Stimulated activated CD8-positive, alpha-beta memory T cell treated with anti-CD3 and anti-CD28 coated beads, Interleukin-15, amount 100 ng/mL, for 1 hour (primary cell): ENCODE measurements at regions not wholly inside any gene's neighbourhood (a gene's known extent, or its start where the extent isn't known, plus 50 kb on each side); places are given as distances from the start of the nearest gene placed in this dataset.
"Not testable (repeated sequence)": the region's sequence is repeated elsewhere in the genome, so short reads cannot be mapped to it uniquely, and the experiment has no call there.

Experiments
- DNase-seq: peaks from one replicate; pipeline ENCODE4 v3.0.0-alpha.2; 2020; ENCODE audit warnings: low read depth

DNA sequence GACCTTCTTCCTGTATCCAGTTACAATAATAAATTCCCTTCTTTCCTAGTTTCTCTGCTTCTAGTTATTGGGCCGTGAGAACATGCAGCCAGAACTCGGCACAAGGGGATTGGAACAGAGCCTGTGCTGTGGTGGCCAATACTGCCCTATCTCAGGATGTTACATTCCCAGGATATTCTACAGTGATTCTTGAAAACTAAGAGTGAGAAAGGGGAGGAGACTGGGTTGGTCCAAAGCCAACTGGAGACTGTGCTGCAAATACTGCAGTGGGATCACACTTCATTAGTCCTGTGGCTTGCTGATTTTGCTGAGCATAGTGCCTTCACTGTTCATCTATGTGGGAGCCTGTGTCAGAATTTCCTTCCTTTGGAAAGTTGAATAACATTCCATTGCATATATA is 456.8 kb downstream of the RPIA start:
- not testable (repeated sequence) for DNase-seq

DNA sequence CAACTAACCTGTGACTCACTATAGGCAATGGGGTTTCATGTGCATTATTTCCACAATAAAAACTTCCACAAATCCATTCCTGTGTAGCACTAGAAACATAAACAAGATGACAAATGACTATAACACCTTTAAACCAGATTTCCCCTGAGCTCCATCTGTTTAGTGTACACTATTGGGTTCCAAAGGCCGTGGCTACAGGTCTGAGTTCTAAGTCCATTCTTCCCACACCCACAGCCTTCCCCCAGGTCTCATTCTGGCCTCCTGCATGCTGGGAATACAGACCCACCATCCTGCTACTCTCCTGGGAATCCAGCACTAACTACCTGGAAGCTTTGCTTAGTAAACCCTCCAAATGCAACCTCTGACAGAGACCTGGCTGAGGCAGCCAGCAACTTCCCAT is 460.2 kb downstream of the RPIA start:
- DNase-seq, result not testable (repeated sequence)

DNA sequence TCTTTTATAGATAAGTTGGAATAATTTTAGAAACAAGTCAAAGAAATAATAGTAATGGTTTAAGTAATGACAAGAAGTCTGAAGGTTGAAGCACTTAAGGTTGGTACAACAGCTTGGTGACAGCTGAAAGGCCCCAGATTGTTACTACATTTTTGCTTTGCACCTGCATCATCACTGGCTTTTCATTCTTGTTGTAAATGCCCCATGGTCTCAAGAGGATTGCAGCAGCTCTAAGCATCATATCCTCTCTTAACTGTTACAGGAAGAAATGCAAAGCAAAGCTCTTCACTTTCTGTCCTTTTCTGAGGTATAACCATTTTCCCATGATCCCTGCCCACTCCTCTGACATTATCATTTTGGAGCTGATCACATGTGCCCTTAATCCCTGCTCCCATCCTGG is 461.0 kb downstream of the RPIA start:
- not testable (repeated sequence) for DNase-seq

DNA sequence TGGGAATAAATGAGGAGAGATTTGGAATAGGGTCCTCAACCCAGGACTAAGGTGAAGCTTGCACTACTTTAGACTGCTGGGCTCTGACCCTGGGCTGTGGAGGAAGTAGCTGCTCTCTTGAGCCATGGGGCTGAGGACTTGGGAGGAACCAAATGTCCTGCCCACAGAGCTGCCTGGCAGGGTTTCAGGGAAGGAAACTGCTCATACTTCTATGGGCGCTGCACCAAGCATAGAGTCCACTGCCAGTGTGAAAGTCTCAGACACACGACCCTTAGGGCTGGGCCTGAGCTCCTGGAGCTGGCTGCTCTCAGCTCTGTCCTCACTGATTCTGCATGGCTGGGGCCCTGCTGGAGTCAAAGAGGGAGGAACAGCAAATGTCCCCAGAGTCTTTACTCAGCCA is 461.7 kb downstream of the RPIA start:
- not testable (repeated sequence) for DNase-seq

DNA sequence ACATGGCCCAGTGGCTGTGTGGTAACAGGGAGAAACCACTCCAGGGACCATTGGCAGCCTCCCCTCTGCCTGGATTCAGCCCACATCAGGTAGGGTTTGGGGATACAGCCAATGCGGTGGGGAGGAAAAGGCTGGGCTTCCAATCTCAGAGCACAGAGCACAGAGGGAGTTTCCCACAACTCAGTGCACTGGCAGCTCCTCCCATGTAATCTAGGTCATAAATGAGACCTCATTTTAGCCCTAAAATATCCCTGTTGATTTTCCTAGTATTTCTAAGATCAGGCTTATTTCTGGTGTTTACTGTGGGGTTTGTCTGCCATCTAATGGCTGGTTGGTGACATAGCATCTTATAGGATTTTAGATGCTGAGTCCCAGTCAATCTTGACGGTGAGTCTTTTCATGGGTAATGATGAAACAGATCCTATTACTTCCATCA is 462.8 kb downstream of the RPIA start:
- DNase-seq, result not testable (repeated sequence)

DNA sequence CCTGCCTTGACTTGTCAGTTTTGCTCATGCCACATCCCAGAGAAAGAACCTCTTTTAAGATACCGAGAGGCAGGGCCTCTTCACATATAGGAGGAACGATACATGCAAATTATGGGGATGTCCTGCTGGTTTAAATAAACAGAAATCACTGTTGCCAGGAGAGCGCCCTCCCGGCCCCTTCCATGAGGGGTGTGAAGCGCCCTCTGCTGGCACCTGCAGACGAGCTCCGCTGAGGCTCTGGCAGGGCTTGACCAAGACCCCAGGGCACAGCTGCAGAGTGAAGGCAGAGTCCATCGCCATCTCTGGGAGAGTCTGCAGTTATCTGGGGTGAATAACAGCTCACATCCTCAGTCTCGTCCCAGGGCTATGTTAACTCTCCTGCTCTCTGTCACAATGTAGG is 468.8 kb downstream of the RPIA start:
- DNase-seq, result not testable (repeated sequence)

DNA sequence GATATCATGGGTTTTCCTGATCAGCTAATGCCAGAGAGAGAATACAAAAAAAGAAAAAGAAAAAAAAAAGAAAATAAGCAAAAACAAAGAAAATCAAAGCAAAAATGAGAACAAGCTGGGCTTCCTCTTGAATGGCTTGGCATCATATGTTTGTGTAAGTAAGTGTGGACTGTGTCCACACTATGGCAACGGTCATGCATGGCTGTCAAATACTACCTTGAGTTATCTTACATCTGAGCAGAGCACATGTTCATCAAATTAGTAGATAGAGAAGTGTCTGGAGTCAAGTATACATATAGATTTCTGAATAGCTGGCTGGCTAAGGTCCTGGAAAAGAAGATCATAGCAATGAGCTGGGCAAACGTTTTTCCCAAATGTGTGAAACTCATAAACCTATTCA is 470.2 kb downstream of the RPIA start:
- not testable (repeated sequence) for DNase-seq

DNA sequence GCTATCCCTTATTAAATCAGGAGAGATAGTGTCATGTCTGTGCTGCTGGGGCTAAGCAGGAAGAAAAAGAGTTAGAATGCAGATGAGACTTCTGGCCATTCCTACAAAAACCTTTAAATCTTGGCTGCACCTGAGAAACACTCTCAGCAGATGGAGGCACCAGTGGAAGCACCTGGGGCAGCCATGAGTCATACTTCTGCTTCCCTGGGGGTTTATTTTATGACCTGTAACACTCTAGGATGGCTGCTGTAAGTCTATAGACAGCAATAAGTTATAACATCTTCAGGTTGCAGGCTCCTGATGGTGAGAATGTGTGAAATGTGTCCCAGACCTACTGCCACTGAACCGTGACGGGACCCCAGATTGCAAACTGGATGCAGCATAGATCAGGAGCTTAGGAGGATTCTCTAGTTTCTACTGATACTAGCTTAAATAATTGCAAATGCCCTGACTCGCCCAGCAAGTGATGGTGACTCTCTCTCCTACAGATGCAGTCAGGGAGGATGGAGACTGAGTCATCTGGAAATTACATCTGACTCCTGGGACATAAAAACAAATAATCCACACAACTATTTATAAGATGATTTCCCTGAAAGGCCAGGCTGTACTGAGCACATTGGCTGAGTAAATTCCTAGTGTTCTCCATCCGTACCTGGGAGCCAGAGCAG is 479.2 kb downstream of the RPIA start:
- DNase-seq, result not testable (repeated sequence)

DNA sequence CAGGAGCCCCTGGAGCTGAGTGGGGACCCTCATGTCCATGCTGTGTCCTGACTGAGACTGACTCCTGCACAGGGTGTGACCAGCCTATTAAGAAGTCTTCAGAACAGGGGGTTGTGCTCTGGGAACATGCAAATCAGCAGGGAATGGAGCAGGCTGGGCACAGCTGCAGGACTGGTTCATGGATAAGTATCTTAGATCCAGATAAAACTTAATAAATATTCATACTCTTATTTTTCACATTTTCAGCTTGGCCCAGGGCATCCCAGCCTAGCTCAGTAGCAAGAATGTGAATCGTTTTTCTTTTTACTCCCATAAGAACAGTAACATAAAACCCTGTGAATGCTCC is 479.7 kb downstream of the RPIA start:
- DNase-seq, result not testable (repeated sequence)

DNA sequence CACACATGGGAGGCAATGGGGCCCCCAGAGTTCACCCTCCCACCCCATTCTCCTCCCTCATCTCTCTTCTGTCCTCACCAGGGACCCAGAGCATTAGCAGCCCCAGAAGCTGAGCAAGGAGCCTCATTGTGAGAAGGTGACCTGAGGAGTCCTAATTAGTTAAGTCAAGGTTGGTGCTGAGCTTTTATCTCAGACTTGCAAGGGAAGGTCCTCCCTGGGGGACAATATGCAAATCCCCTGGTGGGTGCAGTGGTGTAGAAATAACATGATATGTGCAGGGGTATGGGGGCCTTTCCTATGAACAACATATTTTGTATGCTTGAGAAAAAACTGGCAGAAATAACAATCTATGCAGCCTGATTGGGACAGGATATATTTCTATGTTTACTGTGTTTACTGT is 485.5 kb downstream of the RPIA start:
- DNase-seq, result not testable (repeated sequence)

DNA sequence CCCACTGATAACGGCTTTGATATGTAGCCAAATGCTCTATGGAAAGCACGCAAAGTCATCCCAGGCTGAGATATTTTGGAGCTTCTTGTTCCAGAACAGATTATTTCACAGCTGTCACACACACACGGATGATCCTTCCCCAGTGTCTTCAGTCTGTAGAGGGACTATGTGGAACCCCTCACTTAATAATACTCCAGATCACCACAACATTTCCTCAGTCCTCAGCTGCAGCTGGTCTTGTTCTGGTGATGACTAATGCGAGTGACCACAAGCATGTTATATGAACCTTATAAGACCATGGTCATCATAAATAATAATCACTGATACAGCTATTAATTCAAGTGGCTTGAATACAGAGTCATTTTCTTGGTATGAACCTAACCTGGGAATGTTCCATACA is 490.7 kb downstream of the RPIA start:
- not testable (repeated sequence) for DNase-seq

DNA sequence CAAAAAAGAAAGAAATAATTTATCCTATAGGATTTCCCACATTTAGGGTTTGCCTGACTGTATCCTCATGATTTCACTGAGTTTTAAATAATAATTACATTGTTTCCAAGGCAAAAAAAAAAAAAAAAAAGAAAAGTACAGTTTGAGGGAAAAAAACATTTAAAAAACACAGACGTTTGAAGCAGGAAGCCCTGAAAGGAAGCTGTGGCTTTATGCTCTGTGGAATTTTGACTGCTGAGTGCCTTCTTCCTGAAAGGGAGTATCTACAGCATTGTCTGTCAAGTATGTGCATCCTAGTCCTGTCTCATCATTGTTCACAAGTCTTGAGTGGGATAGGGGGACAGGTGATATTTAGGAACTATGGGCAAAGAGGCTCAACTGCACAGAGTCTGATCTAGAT is 493.3 kb downstream of the RPIA start:
- not testable (repeated sequence) for DNase-seq

DNA sequence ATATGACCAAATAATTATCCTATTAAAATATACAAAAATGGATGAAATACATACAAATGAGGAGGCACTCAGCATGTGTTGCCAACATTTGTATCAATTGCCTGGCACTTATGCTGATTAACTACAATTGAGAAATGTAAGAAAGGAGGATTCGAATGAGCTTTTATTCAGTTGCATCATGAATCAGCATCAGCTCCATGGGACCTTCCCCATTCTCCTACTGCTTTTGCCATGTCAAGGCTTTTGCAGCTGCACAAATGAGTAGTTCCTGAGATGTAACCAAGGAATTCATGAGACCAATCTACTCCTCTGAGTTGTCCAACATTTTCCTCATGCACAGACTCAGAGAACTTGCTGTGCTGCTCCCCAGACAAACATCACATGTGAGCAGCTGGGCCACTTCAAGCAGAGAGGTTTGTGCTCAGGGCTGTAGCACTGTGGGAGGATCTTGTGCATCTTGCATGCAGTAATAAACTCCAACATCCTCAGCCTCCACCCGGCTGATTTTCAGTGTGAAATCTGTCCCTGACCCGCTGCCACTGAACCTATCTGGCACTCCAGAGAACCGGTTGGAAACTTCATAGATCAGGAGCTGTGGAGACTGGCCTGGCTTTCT is 504.3 kb downstream of the RPIA start:
- not testable (repeated sequence) for DNase-seq

DNA sequence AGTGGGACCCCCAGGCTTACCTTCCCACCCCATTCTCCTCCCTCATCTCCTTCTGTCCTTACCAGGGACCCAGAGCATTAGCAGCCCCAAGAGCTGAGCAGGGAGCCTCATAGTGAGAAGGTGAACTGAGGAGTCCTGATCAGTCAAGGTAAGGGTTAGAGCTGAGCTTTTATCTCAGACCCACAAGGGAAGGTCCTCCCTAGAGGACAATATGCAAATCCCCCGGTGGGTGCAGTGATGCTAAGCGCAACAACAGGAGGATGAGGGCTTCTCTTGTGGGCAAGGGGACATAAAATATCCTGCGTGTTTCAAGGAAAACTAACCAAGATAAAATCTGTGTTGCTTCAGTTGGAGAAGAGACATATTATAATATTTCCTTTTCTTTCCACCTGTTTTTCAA is 505.2 kb downstream of the RPIA start:
- DNase-seq, result not testable (repeated sequence)

DNA sequence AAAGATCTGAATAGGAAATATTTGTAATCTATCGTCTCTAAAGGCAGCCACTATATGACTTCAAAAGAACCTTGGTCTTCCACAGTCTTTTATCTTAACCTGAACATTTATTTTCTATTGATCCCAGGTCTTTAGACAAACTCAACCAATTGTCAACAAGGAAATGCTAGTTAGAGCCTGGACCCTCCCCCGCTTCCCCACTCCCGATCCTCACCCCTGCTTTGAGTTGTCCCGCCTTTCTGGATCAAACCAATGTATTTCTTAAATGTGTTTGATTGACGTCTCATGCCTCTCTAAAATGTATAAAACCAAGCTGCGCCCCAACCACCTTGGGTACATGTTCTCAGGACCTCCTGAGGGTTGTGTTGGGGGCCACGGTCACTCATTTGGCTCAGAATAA is 506.6 kb downstream of the RPIA start:
- DNase-seq, result not testable (repeated sequence)

DNA sequence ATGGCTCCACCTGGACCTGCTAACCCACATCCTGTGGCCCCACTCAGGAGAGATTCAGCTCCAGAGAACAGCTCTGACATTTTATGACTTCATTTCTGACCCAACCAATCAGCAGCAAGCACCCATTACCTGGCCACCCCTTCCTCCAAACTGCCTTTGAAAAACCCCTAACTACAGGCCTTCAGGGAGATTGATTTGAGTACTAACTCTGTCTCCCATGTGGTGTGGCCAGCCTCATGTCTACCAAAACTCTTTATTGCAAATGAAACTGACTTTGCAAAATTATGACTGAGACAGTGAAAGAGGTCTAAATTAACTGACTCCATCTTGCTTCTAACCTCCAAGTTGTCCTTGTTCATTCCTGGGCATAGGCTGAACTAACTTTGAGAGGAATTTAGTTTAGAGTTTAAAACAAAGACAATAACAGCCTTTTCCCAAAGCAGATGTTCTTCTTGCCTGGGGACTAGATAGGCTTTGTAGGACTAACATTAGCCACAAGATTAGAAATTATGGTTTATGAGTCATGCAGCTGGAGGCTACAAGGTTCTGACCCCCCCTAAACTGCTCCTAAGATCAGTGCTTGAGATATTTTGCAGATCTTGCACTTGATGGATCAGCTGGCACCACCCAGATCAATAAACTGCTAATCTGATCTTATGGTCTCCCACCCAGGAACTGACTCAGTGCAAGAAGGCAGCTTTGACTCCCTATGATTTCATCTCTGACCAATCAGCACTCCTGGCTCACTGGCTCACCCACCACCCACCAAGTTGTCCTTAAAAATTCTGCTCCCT is 508.2 kb downstream of the RPIA start:
- not testable (repeated sequence) for DNase-seq

DNA sequence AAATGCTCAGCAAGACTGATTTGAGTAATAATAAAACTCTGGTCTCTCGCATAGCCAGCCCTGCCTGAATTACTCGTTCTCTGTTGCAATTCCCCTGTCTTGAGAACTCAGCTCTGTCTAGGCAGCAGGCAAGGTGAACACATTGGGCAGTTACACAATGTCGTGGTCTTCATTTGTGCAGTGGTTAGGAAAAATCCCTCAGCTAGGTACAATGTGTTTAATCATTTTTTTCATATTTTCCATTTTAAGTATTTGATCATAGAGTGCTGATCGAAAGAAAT is 508.7 kb downstream of the RPIA start:
- not testable (repeated sequence) for DNase-seq

DNA sequence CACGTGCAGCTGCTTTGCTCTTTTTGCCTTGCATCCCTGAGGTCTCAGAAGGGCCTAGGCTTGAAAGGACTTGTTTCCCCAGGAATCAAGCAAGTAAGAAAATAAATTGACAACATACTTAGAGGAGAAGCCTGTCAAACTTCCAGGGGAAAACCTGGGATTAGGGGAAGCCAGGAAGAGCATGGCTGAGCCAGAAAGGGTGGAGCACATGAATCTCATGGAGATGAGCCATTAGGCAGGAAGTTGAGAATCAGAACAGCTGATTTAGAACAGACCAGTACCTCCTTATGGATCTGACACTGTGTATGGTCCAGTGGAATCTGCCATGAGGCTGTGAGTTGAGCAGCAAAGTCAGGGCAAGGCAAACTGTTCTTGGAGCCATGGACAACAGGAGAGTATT is 511.0 kb downstream of the RPIA start:
- not testable (repeated sequence) for DNase-seq

DNA sequence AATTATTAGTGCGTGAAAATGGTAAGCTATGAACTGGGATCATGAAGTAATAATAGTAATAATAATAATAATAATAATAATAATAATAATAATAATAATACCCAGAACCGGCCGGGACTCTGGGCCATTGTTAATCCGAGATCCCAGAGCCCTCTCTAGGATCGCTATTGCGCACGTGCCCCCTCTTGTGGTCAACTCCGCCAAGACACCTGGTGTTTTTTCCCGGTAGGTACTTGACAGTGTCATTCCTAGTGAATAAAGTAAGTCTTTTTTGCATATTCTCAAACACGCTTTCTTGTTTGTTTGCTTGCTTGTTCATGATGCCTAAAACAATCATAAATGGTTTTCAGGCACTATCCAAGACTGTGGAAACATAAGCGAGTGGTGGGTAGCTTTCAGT is 513.7 kb downstream of the RPIA start:
- peak; percentile 6 for DNase-seq

DNA sequence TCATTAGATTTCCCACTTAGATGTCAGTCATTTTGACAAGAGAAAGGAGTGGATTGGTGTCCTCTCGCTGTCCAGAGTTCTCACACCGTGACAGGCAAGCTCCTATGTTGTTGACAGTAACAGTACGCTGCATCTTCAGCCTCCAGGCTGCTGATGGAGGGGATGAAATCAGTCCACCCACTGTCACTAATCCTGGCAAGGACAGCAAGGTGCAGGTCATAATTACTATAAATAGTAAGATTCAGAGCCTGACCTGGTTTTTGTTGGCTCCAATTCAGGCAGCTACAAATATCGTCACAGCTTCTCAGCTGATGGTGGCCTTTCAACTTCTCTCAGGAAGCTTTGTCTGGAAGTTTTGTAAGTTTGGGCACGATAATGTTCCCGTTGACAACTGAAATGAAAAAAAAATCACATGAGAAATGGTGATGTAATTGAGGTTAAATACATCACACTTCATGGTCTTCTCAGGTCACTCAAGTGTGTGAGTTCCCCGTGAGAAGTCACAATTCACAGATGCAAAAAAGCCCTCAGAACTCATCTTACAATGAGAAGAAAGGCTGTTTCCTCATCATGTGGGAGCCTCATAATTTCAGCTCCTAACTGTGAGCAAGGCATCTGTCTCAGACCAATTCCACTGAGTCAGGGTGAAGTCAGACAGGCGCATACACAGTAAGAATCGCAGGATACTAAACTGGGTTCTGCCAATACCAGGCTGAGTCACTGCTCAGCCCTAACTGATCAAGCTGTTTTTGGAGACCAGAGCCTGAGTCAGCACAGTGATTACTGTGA is 516.9 kb downstream of the RPIA start:
- DNase-seq, result not testable (repeated sequence)

DNA sequence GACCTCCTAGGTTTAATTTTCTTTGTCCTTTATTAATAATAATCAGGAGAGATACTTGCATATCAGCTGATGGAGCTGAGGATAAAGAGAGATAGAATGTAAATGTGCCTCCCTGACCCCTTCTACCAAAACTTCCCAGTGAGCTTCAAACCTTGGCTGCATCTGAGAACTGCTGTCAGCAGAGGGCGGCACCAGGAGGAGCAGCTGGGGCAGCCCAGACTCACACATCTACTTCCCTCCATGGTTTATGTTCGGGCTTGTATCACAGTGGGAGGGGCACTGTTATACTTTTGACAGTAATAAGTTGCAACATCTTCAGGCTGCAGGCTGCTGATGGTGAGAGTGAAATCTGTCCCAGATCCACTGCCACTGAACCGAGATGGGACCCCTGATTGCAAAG is 521.7 kb downstream of the RPIA start:
- DNase-seq, result not testable (repeated sequence)

DNA sequence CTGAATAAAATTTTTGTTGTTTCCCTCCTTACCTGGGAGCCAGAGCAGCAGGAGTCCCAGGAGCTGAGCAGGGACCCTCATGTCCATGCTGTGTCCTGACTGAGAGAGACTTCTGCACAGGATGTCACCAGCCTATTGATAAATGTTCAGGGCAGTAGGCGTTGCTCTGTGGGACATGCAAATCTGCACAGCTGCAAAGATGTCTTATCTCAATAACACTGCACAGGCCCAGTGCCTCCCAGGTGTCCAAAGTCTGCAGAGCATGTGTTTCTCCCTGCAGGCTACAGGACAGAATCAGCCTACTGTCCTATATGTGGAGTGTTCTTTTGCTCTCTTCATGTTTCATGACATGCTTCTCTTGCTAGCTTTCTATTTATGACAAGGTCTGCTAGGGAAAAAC is 522.3 kb downstream of the RPIA start:
- not testable (repeated sequence) for DNase-seq
